GM12873 (cell line): ENCODE measurements at regions not wholly inside any gene's neighbourhood (a gene's known extent, or its start where the extent isn't known, plus 50 kb on each side); places are given as distances from the start of the nearest gene placed in this dataset.

Source experiments
- CTCF ChIP-seq: IDR thresholded peaks from 2 replicates; pipeline ENCODE4 v1.5.1; 2012; ENCODE audit warnings: low read depth, mild to moderate bottlenecking, moderate library complexity, low read length, control low read depth; ENCODE audit not compliant: insufficient read depth; ENCODE audit errors: missing control alignments

- TF ChIP-seq CTCF = no peak
These were observed 102.1 kb upstream of the NEDD4L start for GRCh38 chr18:57941841-57942489.

DNA sequence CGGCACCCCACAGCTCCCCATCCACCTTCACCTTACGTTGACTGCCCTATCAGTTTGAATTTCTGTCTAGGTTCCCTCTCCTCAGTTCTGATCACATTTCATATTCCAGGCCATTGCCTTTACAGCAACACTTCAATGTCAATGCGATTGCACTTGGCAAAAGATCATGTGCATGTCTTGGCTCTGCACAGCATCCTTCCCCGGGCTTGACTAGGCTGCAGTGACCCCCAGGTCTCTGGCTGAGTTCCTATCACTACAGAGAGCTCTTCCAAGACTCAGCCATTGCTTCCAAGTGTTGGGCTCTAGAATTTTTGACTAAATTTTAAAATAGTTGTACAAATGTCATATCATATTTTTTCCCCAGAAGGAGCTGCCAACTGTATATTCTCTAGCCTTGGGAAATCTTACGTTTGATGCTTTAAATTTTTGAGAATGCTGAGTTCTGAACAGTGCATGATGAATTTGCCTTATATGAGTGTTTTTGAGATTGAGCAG lies 103.8 kb upstream of the NEDD4L start:
- no peak for TF ChIP-seq CTCF

DNA sequence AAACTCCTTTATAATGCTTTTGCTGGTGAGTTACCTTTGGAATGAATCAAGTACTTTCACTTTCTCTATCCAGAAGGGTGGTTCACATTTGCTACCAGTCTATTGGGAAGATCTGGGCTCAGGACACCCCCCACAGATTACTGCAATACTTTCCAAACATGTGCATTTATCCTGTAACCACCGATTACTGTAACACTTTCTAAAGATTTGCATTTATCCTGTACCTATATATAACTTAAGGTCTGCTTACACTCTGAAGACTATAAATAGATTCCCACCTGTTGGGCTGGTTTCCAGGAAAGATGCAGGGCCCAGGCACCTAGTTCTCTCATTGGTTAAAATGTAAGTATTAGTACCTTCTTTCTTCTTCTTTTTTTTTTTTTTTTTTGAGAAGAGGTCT lies 113.0 kb upstream of the NEDD4L start:
- TF ChIP-seq CTCF = no peak

DNA sequence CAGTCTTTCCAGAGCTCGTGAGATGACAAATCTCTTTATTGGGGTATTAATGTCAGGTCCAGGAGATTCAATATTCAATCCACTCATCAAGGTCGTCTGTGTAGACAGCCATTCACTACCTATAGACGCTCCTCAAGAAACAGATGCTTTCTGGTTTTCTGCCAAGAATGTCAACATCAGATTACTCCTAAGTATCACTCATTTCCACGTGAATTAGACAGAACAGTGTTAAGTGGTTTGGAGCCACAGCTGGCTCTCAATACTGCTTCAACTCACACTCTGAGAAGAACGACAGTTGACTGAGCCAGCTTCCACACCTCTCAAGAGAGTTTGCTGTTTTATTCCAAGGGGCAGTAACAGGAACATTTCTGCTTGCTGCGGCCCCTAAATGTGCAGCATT lies 113.5 kb upstream of the NEDD4L start:
- TF ChIP-seq CTCF = no peak

DNA sequence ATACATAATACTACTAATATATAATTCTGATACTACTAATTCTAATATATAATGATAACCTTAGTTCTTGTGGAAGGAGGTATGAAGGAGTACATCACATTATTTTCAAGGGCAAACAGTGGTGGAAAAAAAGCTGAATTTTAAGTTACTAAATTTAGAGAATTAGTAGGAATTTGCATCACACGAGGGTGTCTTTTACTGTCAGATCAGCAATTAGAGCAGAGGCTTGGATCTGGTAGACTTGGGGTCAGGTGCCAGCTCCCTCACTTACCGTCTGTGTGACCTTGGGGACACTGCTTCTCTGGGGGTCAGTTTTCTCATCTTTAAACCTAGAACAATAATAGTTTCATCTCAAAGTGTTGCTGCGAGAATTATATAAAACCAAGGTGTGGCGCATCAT lies 114.1 kb upstream of the NEDD4L start:
- no peak for TF ChIP-seq CTCF

DNA sequence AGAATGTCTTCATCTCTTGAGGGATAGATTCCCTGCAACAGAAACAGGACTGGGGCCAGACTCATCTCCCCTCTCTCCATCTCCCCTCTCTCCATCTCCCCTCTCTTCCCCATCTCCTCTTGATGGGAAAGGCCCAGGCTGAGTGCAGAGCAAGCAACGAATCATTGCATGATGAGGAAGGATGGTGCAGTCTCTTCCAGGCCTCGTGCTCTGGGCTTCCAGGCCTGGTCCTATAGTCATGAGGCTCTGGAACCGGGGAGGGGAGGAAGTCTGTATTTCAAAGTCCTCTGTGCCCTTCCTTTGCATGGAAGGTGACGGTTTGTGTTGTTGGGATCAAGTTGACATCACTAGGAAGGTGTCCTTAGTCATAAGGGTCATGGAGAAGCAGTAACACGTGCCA lies 115.6 kb upstream of the NEDD4L start:
- no peak for TF ChIP-seq CTCF

GRCh38 chr18:57927511-57927910 lies 116.5 kb upstream of the NEDD4L start:
- TF ChIP-seq CTCF = no peak
